Neural cell (in vitro differentiated cells): ENCODE measurements at regions not wholly inside any gene's neighbourhood (a gene's known extent, or its start where the extent isn't known, plus 50 kb on each side); places are given as distances from the start of the nearest gene placed in this dataset.

Source experiments
- H2AFZ ChIP-seq: fragments of 200-600, 300-800 bp; sonication (generic), shearing (Covaris generic); 2 replicates; pipeline ENCODE4 v1.6.0; 2014; ENCODE audit warnings: low read depth, mild to moderate bottlenecking, antibody characterized with exemption, low read length, moderate library complexity
- H3F3A ChIP-seq: fragments of 200-600 bp; shearing (Covaris generic); 2 replicates; pipeline ENCODE4 v1.6.1; 2016; ENCODE audit warnings: mild to moderate bottlenecking, moderate library complexity, mixed read lengths, antibody characterized with exemption, low read length; ENCODE audit not compliant: insufficient read depth, poor library complexity, severe bottlenecking
- H3K27ac ChIP-seq: fragments of 200-600, 300-800 bp; sonication (generic), shearing (Covaris generic); 2 replicates; pipeline ENCODE4 v1.5.1; 2014; ENCODE audit warnings: mild to moderate bottlenecking, low read length, moderate library complexity
- H3K27me3 ChIP-seq: fragments of 300-800, 200-600 bp; sonication (generic), shearing (Covaris generic); 2 replicates; pipeline ENCODE4 v1.6.0; 2014; ENCODE audit warnings: mild to moderate bottlenecking, low read depth, low read length, moderate library complexity; ENCODE audit not compliant: insufficient read depth
- H3K36me3 ChIP-seq: fragments of 300-800, 200-600 bp; sonication (generic), shearing (Covaris generic); 2 replicates; pipeline ENCODE4 v1.5.1; 2014; ENCODE audit warnings: mild to moderate bottlenecking, antibody characterized with exemption, low read length, moderate library complexity; ENCODE audit not compliant: insufficient read depth
- H3K4me2 ChIP-seq: fragments of 300-800, 200-600 bp; sonication (generic), shearing (Covaris generic); 2 replicates; pipeline ENCODE4 v1.6.0; 2014; ENCODE audit warnings: mild to moderate bottlenecking, low read length
- H3K4me3 ChIP-seq: fragments of 300-800, 200-600 bp; sonication (generic), shearing (Covaris generic); 2 replicates; pipeline ENCODE4 v1.5.1; 2014; ENCODE audit warnings: mild to moderate bottlenecking, low read length, moderate library complexity
- H3K79me2 ChIP-seq: fragments of 200-600 bp; shearing (Covaris generic); replicated peaks from 2 replicates; pipeline ENCODE4 v1.6.0; 2014; ENCODE audit warnings: mild to moderate bottlenecking, low read length, moderate library complexity; ENCODE audit not compliant: insufficient read depth
- H3K9ac ChIP-seq: fragments of 300-800, 200-600 bp; sonication (generic), shearing (Covaris generic); 2 replicates; pipeline ENCODE4 v1.6.1; 2016; ENCODE audit warnings: mild to moderate bottlenecking, low read length, mixed read lengths
- H3K9me2 ChIP-seq: fragments of 200-600 bp; shearing (Covaris generic); 2 replicates; pipeline ENCODE4 v1.6.1; 2016; ENCODE audit warnings: mild to moderate bottlenecking, low read length, mixed read lengths; ENCODE audit not compliant: insufficient read depth
- H3K9me3 ChIP-seq: fragments of 200-600, 300-800 bp; sonication (generic), shearing (Covaris generic); 2 replicates; pipeline ENCODE4 v1.6.1; 2016; ENCODE audit warnings: mild to moderate bottlenecking, mixed run types, low read length, moderate library complexity, mixed read lengths
- H4K20me1 ChIP-seq: fragments of 200-600 bp; shearing (Covaris generic); 2 replicates; pipeline ENCODE4 v1.6.1; 2016; ENCODE audit warnings: mild to moderate bottlenecking, mixed run types; ENCODE audit not compliant: insufficient read depth
- CTCF ChIP-seq: fragments of 450-650 bp; IDR thresholded peaks from 2 replicates; pipeline ENCODE4 v1.5.1; 2014; ENCODE audit warnings: antibody characterized with exemption, mild to moderate bottlenecking, moderate library complexity; ENCODE audit not compliant: poor library complexity, severe bottlenecking
- EP300 ChIP-seq: fragments of 450-650 bp; conservative IDR thresholded peaks from 2 replicates; pipeline ENCODE4 v1.6.1; 2014; ENCODE audit warnings: antibody characterized with exemption, mild to moderate bottlenecking, moderate library complexity; ENCODE audit not compliant: poor library complexity, severe bottlenecking
- EZH2 ChIP-seq: fragments of 200-600, 300-800 bp; shearing (Covaris generic), sonication (generic); IDR thresholded peaks from 2 replicates; pipeline ENCODE4 v1.6.1; 2014; ENCODE audit warnings: antibody characterized with exemption, low read length, borderline replicate concordance, mild to moderate bottlenecking; ENCODE audit not compliant: insufficient read depth, poor library complexity, severe bottlenecking
- MXI1 ChIP-seq: fragments of 450-650 bp; conservative IDR thresholded peaks from 2 replicates; pipeline ENCODE4 v1.6.1; 2014; ENCODE audit warnings: antibody characterized with exemption, mild to moderate bottlenecking; ENCODE audit not compliant: poor library complexity, severe bottlenecking
- POLR2AphosphoS5 ChIP-seq: IDR thresholded peaks from 2 replicates; pipeline ENCODE4 v1.6.1; 2012
- RAD21 ChIP-seq: fragments of 450-650 bp; conservative IDR thresholded peaks from 2 replicates; pipeline ENCODE4 v1.6.1; 2014; ENCODE audit warnings: antibody characterized with exemption, mild to moderate bottlenecking, moderate library complexity
- REST ChIP-seq: IDR thresholded peaks from 2 replicates; pipeline ENCODE4 v1.6.1; 2012; ENCODE audit warnings: borderline replicate concordance
- SMC3 ChIP-seq: fragments of 450-650 bp; conservative IDR thresholded peaks from 2 replicates; pipeline ENCODE4 v1.6.1; 2014; ENCODE audit warnings: antibody characterized with exemption, mild to moderate bottlenecking, moderate library complexity; ENCODE audit not compliant: poor library complexity
- TAF1 ChIP-seq: IDR thresholded peaks from 2 replicates; pipeline ENCODE4 v1.6.1; 2012; ENCODE audit warnings: low read depth

- no peaks in the 10 kb centered on the region for H3K9me3 ChIP-seq
- H4K20me1 ChIP-seq: no peaks in the 10 kb centered on the region
- no peaks in the 10 kb centered on the region for H3K79me2 ChIP-seq
- no peak overlapping the region for H2AFZ ChIP-seq
- no peak overlapping the region for H3K4me3 ChIP-seq
- H3K4me2 ChIP-seq: no peak overlapping the region
- no peaks in the 10 kb centered on the region for H3K27me3 ChIP-seq
- no peak overlapping the region for H3K9ac ChIP-seq
- H3K36me3 ChIP-seq: no peaks in the 10 kb centered on the region
- TF ChIP-seq TAF1 (no peak), EP300 (no peak)
- H3K9me2 ChIP-seq: no peaks in the 10 kb centered on the region
- H3F3A ChIP-seq: no peaks in the 10 kb centered on the region
- no peak overlapping the region for H3K27ac ChIP-seq
Observed at GRCh38 chr6:1076531-1077459, 235.1 kb upstream of the FOXQ1 start.

GRCh38 chr6:1075880-1076279, 236.0 kb upstream of the FOXQ1 start:
- Histone ChIP-seq H3K36me3 (no peaks in the 10 kb centered on the region), H3K4me2 (no peak overlapping the region), H3K9ac (no peak overlapping the region), H3K4me3 (no peak overlapping the region), H3K9me2 (no peaks in the 10 kb centered on the region), H4K20me1 (no peaks in the 10 kb centered on the region), H3K27ac (no peak overlapping the region), H3K79me2 (no peaks in the 10 kb centered on the region), H3K27me3 (no peaks in the 10 kb centered on the region), H3F3A (no peaks in the 10 kb centered on the region), H3K9me3 (no peaks in the 10 kb centered on the region), H2AFZ (no peak overlapping the region)
- TF ChIP-seq POLR2AphosphoS5: no peak
- no peak for TF ChIP-seq MXI1
- no peak for TF ChIP-seq REST

- no peaks in the 10 kb centered on the region for H3K9me3 ChIP-seq
- no peaks in the 10 kb centered on the region for H3K9me2 ChIP-seq
- TF ChIP-seq SMC3 (no peak), EP300 (no peak), TAF1 (no peak), POLR2AphosphoS5 (no peak), EZH2 (no peak), REST (no peak), CTCF (no peak), MXI1 (no peak), RAD21 (no peak)
Observed at GRCh38 chr6:1075444-1075843, 236.5 kb upstream of the FOXQ1 start.

More at GRCh38 chr6:1075444-1075843, 236.5 kb upstream of the FOXQ1 start:
- Histone ChIP-seq H4K20me1 (no peaks in the 10 kb centered on the region), H3K27ac (no peak overlapping the region), H3F3A (no peaks in the 10 kb centered on the region), H2AFZ (no peak overlapping the region), H3K36me3 (no peaks in the 10 kb centered on the region), H3K9ac (no peak overlapping the region), H3K4me3 (no peak overlapping the region), H3K4me2 (no peak overlapping the region), H3K27me3 (no peaks in the 10 kb centered on the region), H3K79me2 (no peaks in the 10 kb centered on the region)
